OCI-LY1 (cell line): ENCODE measurements at regions not wholly inside any gene's neighbourhood (a gene's known extent, or its start where the extent isn't known, plus 50 kb on each side); places are given as distances from the start of the nearest gene placed in this dataset.

Source experiments
- H2AFZ ChIP-seq: fragments of 200-600 bp; sonication (generic), shearing (Covaris generic); 2 replicates; pipeline ENCODE4 v1.6.0; 2014; ENCODE audit warnings: antibody characterized with exemption, mild to moderate bottlenecking, low read length
- H3F3A ChIP-seq: fragments of 200-600 bp; sonication (generic), shearing (Covaris generic); 2 replicates; pipeline ENCODE4 v1.6.0; 2014; ENCODE audit warnings: mild to moderate bottlenecking, antibody characterized with exemption, low read length, moderate library complexity; ENCODE audit not compliant: insufficient read depth
- H3K27ac ChIP-seq: fragments of 200-600 bp; sonication (generic); 2 replicates; pipeline ENCODE4 v1.5.1; 2014; ENCODE audit warnings: low read length, mixed run types, mild to moderate bottlenecking, low read depth; ENCODE audit not compliant: poor library complexity, severe bottlenecking
- H3K27me3 ChIP-seq: fragments of 200-600 bp; sonication (generic); 2 replicates; pipeline ENCODE4 v1.6.0; 2014; ENCODE audit warnings: antibody characterized with exemption, mild to moderate bottlenecking, low read length, moderate library complexity; ENCODE audit not compliant: insufficient read depth
- H3K36me3 ChIP-seq: fragments of 200-600 bp; sonication (generic); 2 replicates; pipeline ENCODE4 v1.6.1; 2014; ENCODE audit warnings: mild to moderate bottlenecking, antibody characterized with exemption, low read length, moderate library complexity, mixed read lengths; ENCODE audit not compliant: insufficient read depth
- H3K4me1 ChIP-seq: fragments of 200-600 bp; sonication (generic); 2 replicates; pipeline ENCODE4 v1.5.1; 2014; ENCODE audit warnings: mild to moderate bottlenecking, low read length, moderate library complexity; ENCODE audit not compliant: insufficient read depth, severe bottlenecking
- H3K4me2 ChIP-seq: fragments of 200-600 bp; sonication (generic), shearing (Covaris generic); 2 replicates; pipeline ENCODE4 v1.6.1; 2014; ENCODE audit warnings: low read length
- H3K4me3 ChIP-seq: fragments of 200-600 bp; sonication (generic); 2 replicates; pipeline ENCODE4 v1.5.1; 2014; ENCODE audit warnings: low read length, low read depth, mild to moderate bottlenecking, mixed read lengths; ENCODE audit not compliant: poor library complexity, severe bottlenecking
- H3K79me2 ChIP-seq: fragments of 200-600 bp; shearing (Covaris generic); 2 replicates; pipeline ENCODE4 v1.6.1; 2016; ENCODE audit warnings: mixed run types, low read length, mixed read lengths; ENCODE audit not compliant: insufficient read depth
- H3K9ac ChIP-seq: fragments of 200-600 bp; sonication (generic), shearing (Covaris generic); 2 replicates; pipeline ENCODE4 v1.6.1; 2014; ENCODE audit warnings: mild to moderate bottlenecking, low read length, mixed read lengths
- H3K9me2 ChIP-seq: fragments of 200-600 bp; sonication (generic), shearing (Covaris generic); 2 replicates; pipeline ENCODE4 v1.6.1; 2014; ENCODE audit warnings: low read depth, mild to moderate bottlenecking, low read length, mixed read lengths
- H3K9me3 ChIP-seq: fragments of 200-600 bp; shearing (Covaris generic); 2 replicates; pipeline ENCODE4 v1.6.1; 2014; ENCODE audit warnings: low read length, mixed read lengths
- H4K20me1 ChIP-seq: fragments of 200-600 bp; sonication (generic), shearing (Covaris generic); 2 replicates; pipeline ENCODE4 v1.6.0; 2016; ENCODE audit warnings: mild to moderate bottlenecking, low read length; ENCODE audit not compliant: insufficient read depth
- CTCF ChIP-seq: fragments of 200-600 bp; sonication (generic), shearing (Covaris generic); IDR thresholded peaks from 2 replicates; pipeline ENCODE4 v1.5.1; 2017; ENCODE audit warnings: mild to moderate bottlenecking, antibody characterized with exemption, low read length, moderate library complexity, mixed read lengths
- EZH2 ChIP-seq: fragments of 200-600 bp; sonication (generic), shearing (Covaris generic); IDR thresholded peaks from 2 replicates; pipeline ENCODE4 v1.8.0; 2017; ENCODE audit warnings: borderline replicate concordance, mixed run types, mild to moderate bottlenecking, antibody characterized with exemption, low read length, moderate library complexity, mixed read lengths

- H2AFZ ChIP-seq, result no peak overlapping the region
- no peak overlapping the region for H3K4me2 ChIP-seq
- H3K9me2 ChIP-seq, result no peaks in the 10 kb centered on the region
- H3F3A ChIP-seq, result no peaks in the 10 kb centered on the region
- no peak overlapping the region for H3K9ac ChIP-seq
- no peak overlapping the region for H3K4me3 ChIP-seq
- H3K27me3 ChIP-seq, result no peaks in the 10 kb centered on the region
- H3K79me2 ChIP-seq, result no peaks in the 10 kb centered on the region
- no peak for TF ChIP-seq EZH2
- TF ChIP-seq CTCF, result no peak
- no peaks in the 10 kb centered on the region for H4K20me1 ChIP-seq
- no peak overlapping the region for H3K27ac ChIP-seq
- no peaks in the 10 kb centered on the region for H3K9me3 ChIP-seq
- no peaks in the 10 kb centered on the region for H3K4me1 ChIP-seq
- H3K36me3 ChIP-seq, result no peaks in the 10 kb centered on the region
Measured at GRCh38 chr10:44036425-44036824, 348.5 kb downstream of the CXCL12 start.

GRCh38 chr10:44035474-44036197, 349.3 kb downstream of the CXCL12 start:
- Histone ChIP-seq H4K20me1 (no peaks in the 10 kb centered on the region), H3K4me2 (no peak overlapping the region), H3K27ac (no peak overlapping the region), H3K79me2 (no peaks in the 10 kb centered on the region), H2AFZ (no peak overlapping the region), H3K36me3 (no peaks in the 10 kb centered on the region), H3K9me2 (no peaks in the 10 kb centered on the region), H3K27me3 (no peaks in the 10 kb centered on the region), H3K4me3 (no peak overlapping the region), H3K9ac (no peak overlapping the region), H3F3A (no peaks in the 10 kb centered on the region), H3K9me3 (no peaks in the 10 kb centered on the region), H3K4me1 (no peaks in the 10 kb centered on the region)
- TF ChIP-seq EZH2, result no peak

- Histone ChIP-seq H3K79me2 (no peaks in the 10 kb centered on the region), H3K27me3 (no peaks in the 10 kb centered on the region), H3K9me2 (no peaks in the 10 kb centered on the region), H3K4me1 (no peaks in the 10 kb centered on the region), H3K4me2 (no peak overlapping the region), H2AFZ (no peak overlapping the region), H3K9ac (no peak overlapping the region), H3K27ac (no peak overlapping the region), H3K9me3 (no peaks in the 10 kb centered on the region), H3F3A (no peaks in the 10 kb centered on the region), H3K36me3 (no peaks in the 10 kb centered on the region), H4K20me1 (no peaks in the 10 kb centered on the region), H3K4me3 (no peak overlapping the region)
- no peak for TF ChIP-seq CTCF
- TF ChIP-seq EZH2, result no peak
Measured at GRCh38 chr10:44034946-44035345, 350.0 kb downstream of the CXCL12 start.

DNA sequence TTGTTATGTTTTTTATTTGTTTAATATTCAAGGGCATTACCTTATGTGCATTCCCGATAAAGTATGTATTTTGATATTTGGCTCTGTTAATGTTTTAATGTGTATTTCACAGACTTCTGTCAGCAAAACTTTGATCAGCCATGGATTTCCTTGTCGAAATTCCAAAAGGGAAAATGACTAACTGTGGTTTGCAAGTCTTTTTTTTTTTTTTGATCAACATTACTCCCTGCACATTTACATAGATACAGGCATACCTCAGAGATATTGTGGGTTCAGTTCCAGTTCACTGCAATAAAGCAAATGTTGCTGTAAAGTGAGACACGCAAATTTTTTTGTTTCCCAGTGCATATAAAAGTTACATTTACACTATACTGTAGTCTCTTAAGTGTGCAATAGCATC, 351.9 kb downstream of the CXCL12 start:
- H3K4me3 ChIP-seq, result no peak overlapping the region
- H4K20me1 ChIP-seq, result no peaks in the 10 kb centered on the region
- no peaks in the 10 kb centered on the region for H3K79me2 ChIP-seq
- no peaks in the 10 kb centered on the region for H3K27me3 ChIP-seq
- H3K27ac ChIP-seq, result no peak overlapping the region
- H3K9ac ChIP-seq, result no peak overlapping the region
- H3F3A ChIP-seq, result no peaks in the 10 kb centered on the region
- no peaks in the 10 kb centered on the region for H3K4me1 ChIP-seq
- TF ChIP-seq EZH2, result no peak
- TF ChIP-seq CTCF, result no peak
- no peaks in the 10 kb centered on the region for H3K9me3 ChIP-seq
- H3K9me2 ChIP-seq, result no peaks in the 10 kb centered on the region
- H2AFZ ChIP-seq, result no peak overlapping the region
- H3K4me2 ChIP-seq, result no peak overlapping the region
- no peaks in the 10 kb centered on the region for H3K36me3 ChIP-seq
